ENCODE measurements at regions not wholly inside any gene's neighbourhood (a gene's known extent, or its start where the extent isn't known, plus 50 kb on each side); places are given as distances from the start of the nearest gene placed in this dataset.
A peak's percentile ranks its signal among the peaks of the same experiment; 100 is the strongest.
"Not testable (repeated sequence)": the region's sequence is repeated elsewhere in the genome, so short reads cannot be mapped to it uniquely, and the experiment has no call there.

DNA sequence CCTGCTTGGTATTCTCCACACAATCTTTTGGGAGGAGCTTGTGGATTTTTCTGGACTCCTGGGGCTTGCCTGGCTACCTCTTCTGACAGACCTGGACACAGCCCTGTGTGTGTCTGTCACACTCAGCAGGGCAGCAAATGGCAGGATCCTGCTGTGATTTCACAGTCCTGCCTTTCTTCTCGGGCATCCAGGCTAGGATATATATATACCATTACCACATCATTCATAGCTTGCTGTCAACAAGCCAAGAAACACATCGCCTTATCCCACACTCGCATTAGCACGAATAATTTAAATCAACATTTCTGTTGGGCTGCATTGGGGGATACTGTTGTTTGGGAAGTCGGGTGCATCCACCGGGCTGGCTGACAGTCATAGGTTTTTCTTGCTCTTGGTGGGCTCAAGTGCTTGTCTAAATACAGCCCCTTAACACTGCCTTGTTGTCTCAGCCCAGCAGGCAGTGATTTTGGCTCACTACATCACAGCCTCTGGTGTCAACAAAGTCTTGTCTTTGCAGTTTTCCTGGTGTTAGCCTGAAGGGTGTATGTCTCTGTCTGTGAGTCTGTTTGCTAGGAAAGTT, 154.9 kb upstream of the FERMT1 start:
- no peaks in the 10 kb centered on the region for H3K36me3 Mint-ChIP-seq (ENCODE audit: insufficient read depth, unreplicated experiment)
- no peaks in the 10 kb centered on the region for H3K9me3 Mint-ChIP-seq (ENCODE audit: unreplicated experiment)
- BruUV-seq (replicated peaks) = no TSS peak
- H3K4me1 Mint-ChIP-seq (ENCODE audit: insufficient read depth, unreplicated experiment) = no peaks in the 10 kb centered on the region
- CTCF ChIA-PET = interaction anchor here (0.6 to 0.7 kb wide), 2 partner anchors 11 to 248 kb away, joined by 3 to 4 read pairs; no protein-coding TSS in a partner anchor
- H3K4me3 Mint-ChIP-seq (ENCODE audit: unreplicated experiment) = no peak overlapping the region
- H3K27ac Mint-ChIP-seq (ENCODE audit: low read depth, unreplicated experiment) = no peak overlapping the region
- no peaks in the 10 kb centered on the region for H3K27me3 Mint-ChIP-seq (ENCODE audit: insufficient read depth, unreplicated experiment)
- intact Hi-C loops (cut with micrococcal nuclease) = no loop called here
- DNase-seq (ENCODE audit: unreplicated experiment) = peak; percentile 23
- TF ChIP-seq, protein P1, sequence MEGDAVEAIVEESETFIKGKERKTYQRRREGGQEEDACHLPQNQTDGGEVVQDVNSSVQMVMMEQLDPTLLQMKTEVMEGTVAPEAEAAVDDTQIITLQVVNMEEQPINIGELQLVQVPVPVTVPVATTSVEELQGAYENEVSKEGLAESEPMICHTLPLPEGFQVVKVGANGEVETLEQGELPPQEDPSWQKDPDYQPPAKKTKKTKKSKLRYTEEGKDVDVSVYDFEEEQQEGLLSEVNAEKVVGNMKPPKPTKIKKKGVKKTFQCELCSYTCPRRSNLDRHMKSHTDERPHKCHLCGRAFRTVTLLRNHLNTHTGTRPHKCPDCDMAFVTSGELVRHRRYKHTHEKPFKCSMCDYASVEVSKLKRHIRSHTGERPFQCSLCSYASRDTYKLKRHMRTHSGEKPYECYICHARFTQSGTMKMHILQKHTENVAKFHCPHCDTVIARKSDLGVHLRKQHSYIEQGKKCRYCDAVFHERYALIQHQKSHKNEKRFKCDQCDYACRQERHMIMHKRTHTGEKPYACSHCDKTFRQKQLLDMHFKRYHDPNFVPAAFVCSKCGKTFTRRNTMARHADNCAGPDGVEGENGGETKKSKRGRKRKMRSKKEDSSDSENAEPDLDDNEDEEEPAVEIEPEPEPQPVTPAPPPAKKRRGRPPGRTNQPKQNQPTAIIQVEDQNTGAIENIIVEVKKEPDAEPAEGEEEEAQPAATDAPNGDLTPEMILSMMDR (IDR thresholded peaks at IDR 0.05; ENCODE audit: unreplicated experiment) = no peak
- POLR2A ChIA-PET = no interaction called here

DNA sequence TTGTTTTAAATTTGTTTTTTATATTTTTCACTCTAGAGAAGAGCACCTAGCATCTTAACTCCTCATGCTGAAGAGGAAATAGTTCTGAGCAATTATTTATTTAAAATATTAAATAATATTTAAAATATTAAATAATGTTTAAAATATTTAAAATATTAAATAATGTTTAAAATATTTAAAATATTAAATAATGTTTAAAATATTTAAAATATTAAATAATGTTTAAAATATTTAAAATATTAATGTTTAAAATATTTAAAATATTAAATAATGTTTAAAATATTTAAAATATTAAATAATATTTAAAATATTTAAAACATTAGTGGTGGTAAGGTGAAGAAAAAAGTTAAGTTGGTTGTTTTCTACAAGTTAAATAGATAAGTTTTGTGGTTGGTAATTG, 147.6 kb upstream of the FERMT1 start:
- H3K36me3 Mint-ChIP-seq (ENCODE audit: insufficient read depth, unreplicated experiment); H3K4me3 Mint-ChIP-seq (ENCODE audit: unreplicated experiment); H3K27ac Mint-ChIP-seq (ENCODE audit: low read depth, unreplicated experiment); BruUV-seq (replicated peaks); H3K4me1 Mint-ChIP-seq (ENCODE audit: insufficient read depth, unreplicated experiment); H3K9me3 Mint-ChIP-seq (ENCODE audit: unreplicated experiment); DNase-seq (ENCODE audit: unreplicated experiment); H3K27me3 Mint-ChIP-seq (ENCODE audit: insufficient read depth, unreplicated experiment); intact Hi-C loops (cut with micrococcal nuclease): not testable (repeated sequence)
- ChIA-PET CTCF (interaction anchor here (0.7 to 1.3 kb wide), 4 partner anchors 11 to 549 kb away, joined by 3 read pairs; no protein-coding TSS in a partner anchor), POLR2A (interaction anchor here (1.3 kb wide), 2 partner anchors 8 to 17 kb away, joined by 3 to 7 read pairs; no protein-coding TSS in a partner anchor)

DNA sequence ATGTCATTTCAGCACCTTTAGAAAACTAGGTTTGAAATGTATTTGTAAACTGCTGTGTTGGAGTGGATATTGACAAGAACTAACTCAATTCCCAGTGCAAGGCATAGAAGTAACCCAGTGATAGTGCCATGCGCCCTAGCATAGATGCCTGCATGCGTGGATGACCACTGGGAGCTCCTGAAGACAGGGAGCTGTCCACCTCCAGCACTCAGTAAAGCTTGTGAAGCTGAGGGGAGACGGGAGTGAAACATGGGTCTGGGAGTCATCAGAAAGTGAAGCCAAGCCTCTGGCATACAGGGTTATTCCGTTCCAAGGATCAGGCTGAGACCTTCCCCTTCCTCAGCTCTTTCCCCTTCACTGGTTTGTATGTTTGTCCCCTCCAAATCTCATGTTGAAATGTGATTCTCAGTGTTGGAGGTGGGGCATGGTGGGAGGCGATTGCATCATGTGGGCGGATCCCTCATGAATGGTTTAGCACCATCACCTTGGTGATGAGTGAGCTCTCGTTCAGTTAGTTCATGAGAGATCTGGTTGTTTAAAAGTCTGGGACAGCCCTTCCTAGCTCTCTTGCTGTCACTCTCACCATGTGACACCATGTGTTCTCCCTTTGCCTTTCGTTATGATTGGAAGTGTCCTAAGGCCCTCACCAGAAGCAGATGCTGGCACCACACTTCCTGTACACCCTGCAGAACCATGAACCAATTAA, 146.5 kb upstream of the FERMT1 start:
- ChIA-PET CTCF (interaction anchor here (1.0 to 1.3 kb wide), 3 partner anchors 10 to 352 kb away, joined by 3 to 5 read pairs (median 4); no protein-coding TSS in a partner anchor), POLR2A (interaction anchor here (1.3 kb wide), 1 partner anchor 10 kb away, joined by 3 read pairs; no protein-coding TSS in a partner anchor)
- Mint-ChIP-seq H3K4me1 (ENCODE audit: insufficient read depth, unreplicated experiment) (peaks cover 11% of the 10 kb centered on the region), H3K9me3 (ENCODE audit: unreplicated experiment) (no peaks in the 10 kb centered on the region), H3K36me3 (ENCODE audit: insufficient read depth, unreplicated experiment) (no peaks in the 10 kb centered on the region), H3K27me3 (ENCODE audit: insufficient read depth, unreplicated experiment) (no peaks in the 10 kb centered on the region), H3K27ac (ENCODE audit: low read depth, unreplicated experiment) (no peak overlapping the region), H3K4me3 (ENCODE audit: unreplicated experiment) (no peak overlapping the region)
- peak; percentile 7 for DNase-seq (ENCODE audit: unreplicated experiment)
- no TSS peak for BruUV-seq (replicated peaks)
- TF ChIP-seq, protein P1 (IDR thresholded peaks at IDR 0.05; ENCODE audit: unreplicated experiment) = no peak
- intact Hi-C loops (cut with micrococcal nuclease) = loop anchor here (5.0 kb wide), 3 partner anchors 298 to 1658 kb away; no protein-coding TSS in a partner anchor

DNA sequence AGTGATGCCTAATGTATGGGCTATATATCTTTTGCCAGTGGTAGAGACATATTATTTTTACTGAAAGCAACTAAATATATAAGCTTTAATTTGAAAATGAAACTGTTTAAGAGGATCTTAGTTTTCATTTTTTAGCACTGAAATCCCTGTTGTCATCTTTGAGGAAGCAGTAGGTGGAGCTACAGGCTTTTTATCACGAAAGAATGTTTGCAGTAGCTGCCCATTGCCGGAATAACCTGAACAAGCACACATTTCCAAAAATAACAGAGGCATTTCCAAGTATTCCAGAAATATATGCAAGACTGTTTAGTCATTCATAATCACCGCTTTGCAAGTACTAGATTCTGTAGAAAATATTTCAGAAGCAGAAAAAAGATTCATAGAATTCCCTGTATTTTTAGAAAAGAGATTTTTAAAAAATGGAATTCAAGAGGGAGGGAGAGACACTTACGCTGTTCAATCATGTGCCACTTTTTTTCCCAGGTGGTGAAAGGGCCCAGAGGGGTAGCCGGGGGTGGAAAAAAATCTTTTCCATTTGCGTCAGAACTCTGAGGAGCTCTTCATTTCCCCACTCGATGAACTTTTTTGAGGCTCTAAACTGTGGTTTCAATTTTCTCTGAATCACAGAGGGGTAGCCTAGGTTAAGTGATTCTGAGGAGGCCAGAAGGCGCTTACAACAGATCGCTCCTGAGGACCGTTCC, 142.5 kb upstream of the FERMT1 start:
- intact Hi-C loops (cut with micrococcal nuclease) = loop anchor here (1.0 to 5.0 kb wide), 9 partner anchors 302 to 1662 kb away; no protein-coding TSS in a partner anchor
- Mint-ChIP-seq H3K27me3 (ENCODE audit: insufficient read depth, unreplicated experiment) (no peaks in the 10 kb centered on the region), H3K4me1 (ENCODE audit: insufficient read depth, unreplicated experiment) (peaks cover 11% of the 10 kb centered on the region), H3K36me3 (ENCODE audit: insufficient read depth, unreplicated experiment) (no peaks in the 10 kb centered on the region), H3K9me3 (ENCODE audit: unreplicated experiment) (no peaks in the 10 kb centered on the region), H3K27ac (ENCODE audit: low read depth, unreplicated experiment) (peak overlapping the region; percentile 82), H3K4me3 (ENCODE audit: unreplicated experiment) (peak overlapping the region; percentile 30)
- ChIA-PET CTCF (interaction anchor here (0.6 to 5.6 kb wide), 74 partner anchors 8 to 1109 kb away, joined by 3 to 47 read pairs (median 4); no protein-coding TSS in a partner anchor), POLR2A (interaction anchor here (0.6 to 1.7 kb wide), 13 partner anchors 9 to 1021 kb away, joined by 3 to 8 read pairs (median 3); no protein-coding TSS in a partner anchor)
- BruUV-seq (replicated peaks) = no TSS peak
- TF ChIP-seq, protein P1 (IDR thresholded peaks at IDR 0.05; ENCODE audit: unreplicated experiment) = peak; percentile 57
- DNase-seq (ENCODE audit: unreplicated experiment) = peak; percentile 76
